ENCODE measurements at regions not wholly inside any gene's neighbourhood (a gene's known extent, or its start where the extent isn't known, plus 50 kb on each side); places are given as distances from the start of the nearest gene placed in this dataset.

DNA sequence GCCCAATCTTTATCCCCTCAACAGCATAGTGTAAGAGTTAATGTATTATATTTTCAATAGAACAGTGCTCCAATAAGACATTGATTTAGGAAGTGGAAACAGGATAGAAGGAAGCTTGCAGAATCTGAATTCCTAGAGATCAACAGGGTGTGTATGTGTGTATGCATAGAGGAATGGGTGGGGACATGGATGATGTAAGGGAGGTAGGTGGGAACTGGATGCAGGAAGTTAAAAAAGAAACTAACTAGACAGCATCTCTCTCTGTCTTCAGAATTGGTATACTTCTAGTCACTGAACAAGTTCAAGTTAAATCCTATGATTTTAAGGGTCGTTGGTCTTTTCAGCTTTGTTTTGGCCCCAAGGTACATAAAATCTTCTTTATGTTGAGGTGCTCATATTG, 196.6 kb downstream of the PMAIP1 start:
- Histone ChIP-seq H3K4me2 (peak overlapping the region in 2 of 11 experiments; percentile 10 to 42; a peak in 1 of 22 replicates), H3K4me1 (peaks cover 0 to 9% (median 0%) of the 10 kb centered on the region in 10 experiments; a peak in 5 of 20 replicates), H3K27ac (no peak overlapping the region), H3K9ac (no peak overlapping the region), H3K9me3 (replicated peaks in 1 of 11) (peaks cover 0 to 8% (median 0%) of the 10 kb centered on the region in 11 experiments; a peak in 3 of 22 replicates), H3K27me3 (no peaks in the 10 kb centered on the region), H3K4me3 (no peak overlapping the region), H4K20me1 (no peaks in the 10 kb centered on the region), H3K36me3 (no peaks in the 10 kb centered on the region)
- no peak for TF ChIP-seq Cebpa-rat (IDR thresholded peaks at IDR 0.05)

DNA sequence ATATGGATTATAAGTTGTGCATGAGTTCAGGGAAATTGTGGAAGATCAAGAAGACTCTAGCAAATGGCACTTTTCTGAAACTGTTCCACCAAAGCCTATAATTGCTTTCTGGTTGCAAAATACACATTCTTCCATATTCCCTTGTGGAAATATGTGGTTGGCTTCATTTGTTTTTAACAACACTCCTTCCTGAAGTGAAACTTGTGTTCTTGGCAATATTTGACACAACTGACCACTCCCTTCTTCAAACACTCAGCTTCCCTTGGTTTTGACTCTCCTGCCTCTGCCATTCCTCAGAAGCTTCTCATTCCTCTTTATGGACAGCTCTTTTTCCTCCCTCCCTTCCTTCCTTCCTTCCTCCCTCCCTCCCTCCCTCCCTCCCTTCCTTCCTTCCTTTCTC, 192.3 kb downstream of the PMAIP1 start:
- Histone ChIP-seq H4K20me1 (no peaks in the 10 kb centered on the region), H3K27ac (no peak overlapping the region), H3K36me3 (no peaks in the 10 kb centered on the region), H3K4me3 (no peak overlapping the region), H3K27me3 (no peaks in the 10 kb centered on the region), H3K9ac (no peak overlapping the region), H3K4me2 (no peak overlapping the region), H3K9me3 (replicated peaks in 1 of 11) (peaks cover 0 to 8% (median 0%) of the 10 kb centered on the region in 11 experiments; a peak in 3 of 22 replicates), H3K4me1 (peaks cover 0 to 12% (median 5%) of the 10 kb centered on the region in 10 experiments; a peak in 6 of 20 replicates)
- no peak for TF ChIP-seq Cebpa-rat (IDR thresholded peaks at IDR 0.05)

DNA sequence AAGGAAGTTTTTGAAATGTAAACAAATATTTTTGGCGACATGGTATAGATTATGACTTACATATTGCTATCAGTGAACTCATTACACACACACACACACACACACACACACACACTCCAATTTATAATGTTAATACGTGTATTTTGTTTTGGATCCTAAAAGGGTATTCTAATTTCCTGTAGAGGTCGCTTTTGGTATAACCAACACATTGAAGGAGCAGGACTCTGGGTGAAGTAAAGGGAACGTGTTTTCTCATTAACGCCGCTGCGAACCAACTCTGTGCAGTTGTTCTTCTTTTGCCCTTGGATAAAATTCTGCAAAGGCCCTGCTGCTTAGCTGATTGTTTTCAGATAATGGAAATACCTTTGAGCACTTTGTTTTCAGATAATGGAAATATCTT, 190.4 kb downstream of the PMAIP1 start:
- Histone ChIP-seq H4K20me1 (no peaks in the 10 kb centered on the region), H3K27me3 (no peaks in the 10 kb centered on the region), H3K36me3 (no peaks in the 10 kb centered on the region), H3K4me1 (peaks cover 0 to 7% (median 4%) of the 10 kb centered on the region in 10 experiments; a peak in 2 of 20 replicates), H3K27ac (no peak overlapping the region), H3K9ac (no peak overlapping the region), H3K4me2 (peak overlapping the region in 9 of 11 experiments; percentile 0 to 54 (median 25); a peak in 11 of 22 replicates), H3K4me3 (no peak overlapping the region), H3K9me3 (replicated peaks in 1 of 11) (peaks cover 0 to 8% (median 0%) of the 10 kb centered on the region in 11 experiments; a peak in 3 of 22 replicates)
- TF ChIP-seq Cebpa-rat (IDR thresholded peaks at IDR 0.05) = no peak

- Histone ChIP-seq H3K4me3 (no peak overlapping the region), H3K4me2 (0 out of 22 replicates have a peak overlapping the region, but pooled peaks of 1 of the 11 experiments have one; percentile 27), H3K36me3 (no peaks in the 10 kb centered on the region), H3K4me1 (peaks cover 0 to 11% (median 0%) of the 10 kb centered on the region in 10 experiments; a peak in 1 of 20 replicates), H4K20me1 (no peaks in the 10 kb centered on the region), H3K9me3 (replicated peaks in 1 of 11) (no peaks in the 10 kb centered on the region), H3K27ac (no peak overlapping the region), H3K9ac (no peak overlapping the region), H3K27me3 (no peaks in the 10 kb centered on the region)
- TF ChIP-seq Cebpa-rat (IDR thresholded peaks at IDR 0.05) = no peak
Observed at GRCh38 chr18:60082790-60083189, 183.0 kb downstream of the PMAIP1 start.

- Histone ChIP-seq H3K4me3 (no peak overlapping the region), H3K36me3 (no peaks in the 10 kb centered on the region), H3K9ac (no peak overlapping the region), H3K27me3 (no peaks in the 10 kb centered on the region), H4K20me1 (no peaks in the 10 kb centered on the region), H3K4me1 (peaks cover 0 to 11% (median 0%) of the 10 kb centered on the region in 10 experiments; a peak in 1 of 20 replicates), H3K27ac (no peak overlapping the region), H3K4me2 (no peak overlapping the region), H3K9me3 (replicated peaks in 1 of 11) (0 out of 22 replicates have a peak, but pooled peaks cover 0 to under 1% (median 0%) of the 10 kb centered on the region in 11 experiments)
- TF ChIP-seq Cebpa-rat (IDR thresholded peaks at IDR 0.05) = no peak
Observed at GRCh38 chr18:60082282-60082681, 182.5 kb downstream of the PMAIP1 start.

DNA sequence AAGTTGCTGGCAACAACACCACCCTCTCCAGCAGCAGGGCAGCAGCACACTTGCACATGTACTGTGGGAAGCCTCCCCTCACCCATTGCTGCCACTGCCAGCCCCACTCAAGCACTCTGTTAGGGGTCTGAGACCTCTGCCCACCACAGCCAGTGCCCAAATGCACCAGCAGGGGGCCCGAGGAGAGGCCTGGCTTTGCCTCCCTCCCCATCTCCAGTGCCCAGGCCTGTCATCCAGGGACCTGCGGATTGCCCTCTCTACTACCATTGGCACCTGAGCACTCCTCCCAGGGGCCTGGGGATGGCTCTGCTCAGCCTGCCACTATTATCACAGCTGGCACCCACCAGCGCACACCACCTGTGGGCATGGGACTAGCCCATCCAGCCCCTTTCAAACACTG, 175.7 kb downstream of the PMAIP1 start:
- H3K9ac ChIP-seq = no peak overlapping the region
- H3K4me2 ChIP-seq = no peak overlapping the region
- H4K20me1 ChIP-seq = no peaks in the 10 kb centered on the region
- TF ChIP-seq Cebpa-rat (IDR thresholded peaks at IDR 0.05) = no peak
- H3K27ac ChIP-seq = no peak overlapping the region
- H3K4me1 ChIP-seq = no peaks in the 10 kb centered on the region
- H3K9me3 ChIP-seq (replicated peaks in 1 of 11) = peaks cover 0 to 28% (median 23%) of the 10 kb centered on the region in 11 experiments; a peak in 18 of 22 replicates
- H3K36me3 ChIP-seq = no peaks in the 10 kb centered on the region
- no peak overlapping the region for H3K4me3 ChIP-seq
- no peaks in the 10 kb centered on the region for H3K27me3 ChIP-seq

GRCh38 chr18:60070631-60071030, 170.8 kb downstream of the PMAIP1 start:
- H3K4me3 ChIP-seq = no peak overlapping the region
- TF ChIP-seq Cebpa-rat (IDR thresholded peaks at IDR 0.05) = no peak
- no peaks in the 10 kb centered on the region for H3K27me3 ChIP-seq
- no peak overlapping the region for H3K27ac ChIP-seq
- no peaks in the 10 kb centered on the region for H3K36me3 ChIP-seq
- H3K4me1 ChIP-seq = no peaks in the 10 kb centered on the region
- no peaks in the 10 kb centered on the region for H4K20me1 ChIP-seq
- no peak overlapping the region for H3K4me2 ChIP-seq
- peaks cover 0 to 21% (median 10%) of the 10 kb centered on the region in 11 experiments; a peak in 16 of 22 replicates for H3K9me3 ChIP-seq (replicated peaks in 1 of 11)
- no peak overlapping the region for H3K9ac ChIP-seq

- H3K36me3 ChIP-seq = no peaks in the 10 kb centered on the region
- no peaks in the 10 kb centered on the region for H3K4me1 ChIP-seq
- H3K9me3 ChIP-seq (replicated peaks in 1 of 11) = peaks cover 0 to 9% (median 1%) of the 10 kb centered on the region in 11 experiments; a peak in 4 of 22 replicates
- H3K9ac ChIP-seq = no peak overlapping the region
- no peaks in the 10 kb centered on the region for H4K20me1 ChIP-seq
- no peaks in the 10 kb centered on the region for H3K27me3 ChIP-seq
- H3K4me3 ChIP-seq = no peak overlapping the region
- TF ChIP-seq Cebpa-rat (IDR thresholded peaks at IDR 0.05) = no peak
- H3K4me2 ChIP-seq = no peak overlapping the region
- H3K27ac ChIP-seq = no peak overlapping the region
Observed at GRCh38 chr18:60069145-60069544, 169.3 kb downstream of the PMAIP1 start.

GRCh38 chr18:60067426-60068210, 167.8 kb downstream of the PMAIP1 start:
- Histone ChIP-seq H3K4me2 (no peak overlapping the region), H3K27me3 (no peaks in the 10 kb centered on the region)
- no peak for TF ChIP-seq Cebpa-rat (IDR thresholded peaks at IDR 0.05)

More at GRCh38 chr18:60067426-60068210, 167.8 kb downstream of the PMAIP1 start:
- Histone ChIP-seq H3K9me3 (replicated peaks in 1 of 11) (0 out of 22 replicates have a peak, but pooled peaks cover 0 to 5% (median 0%) of the 10 kb centered on the region in 11 experiments), H3K9ac (no peak overlapping the region), H3K4me1 (no peaks in the 10 kb centered on the region), H3K27ac (no peak overlapping the region), H4K20me1 (no peaks in the 10 kb centered on the region), H3K36me3 (no peaks in the 10 kb centered on the region), H3K4me3 (no peak overlapping the region)
